ENCODE measurements at regions not wholly inside any gene's neighbourhood (a gene's known extent, or its start where the extent isn't known, plus 50 kb on each side); places are given as distances from the start of the nearest gene placed in this dataset.
"Not testable (repeated sequence)": the region's sequence is repeated elsewhere in the genome, so short reads cannot be mapped to it uniquely, and the experiment has no call there.

DNA sequence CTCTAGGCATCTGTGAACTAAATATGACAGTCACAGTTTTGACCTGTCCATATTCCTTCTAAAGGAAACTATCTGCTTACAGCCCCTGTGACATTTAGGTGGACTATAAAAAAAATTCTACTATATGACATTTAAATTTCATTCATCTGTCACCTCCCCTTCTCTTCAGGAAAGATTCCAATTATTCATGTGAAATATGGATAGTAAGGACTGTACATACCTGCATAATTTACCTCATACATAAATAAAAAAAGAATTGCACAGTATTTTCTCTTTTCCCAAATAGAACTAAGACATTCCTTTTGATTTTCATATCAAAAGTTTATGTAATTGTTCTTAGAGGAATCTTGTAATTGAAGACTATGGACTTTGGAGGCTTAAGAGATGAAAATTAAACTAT is 192.3 kb upstream of the GRIN3A start:
- Histone ChIP-seq H3K9ac (ENCODE audit: low read depth in 1 of 2, low read length in 2 of 2) (no peak overlapping the region), H3K4me3 (ENCODE audit: low read depth in 1 of 2, low read length in 2 of 2) (no peak overlapping the region), H3K9me3 (ENCODE audit: control insufficient read depth in 1 of 2, low read length in 2 of 2) (no peaks in the 10 kb centered on the region), H3K27me3 (ENCODE audit: control insufficient read depth in 1 of 2, insufficient read depth in 2 of 2, low read length in 2 of 2) (no peaks in the 10 kb centered on the region), H3K36me3 (ENCODE audit: control insufficient read depth in 1 of 2, insufficient read depth in 2 of 2, low read length in 2 of 2) (no peaks in the 10 kb centered on the region), H3K4me1 (ENCODE audit: control insufficient read depth in 1 of 2, insufficient read depth in 2 of 2, low read length in 2 of 2) (no peaks in the 10 kb centered on the region), H3K27ac (ENCODE audit: low read depth, low read length) (no peak overlapping the region)

- H3K36me3 ChIP-seq (ENCODE audit: control insufficient read depth in 1 of 2, insufficient read depth in 2 of 2, low read length in 2 of 2), result no peaks in the 10 kb centered on the region
- no peak overlapping the region for H3K27ac ChIP-seq (ENCODE audit: low read depth, low read length)
- H3K27me3 ChIP-seq (ENCODE audit: control insufficient read depth in 1 of 2, insufficient read depth in 2 of 2, low read length in 2 of 2), result no peaks in the 10 kb centered on the region
- H3K4me1 ChIP-seq (ENCODE audit: control insufficient read depth in 1 of 2, insufficient read depth in 2 of 2, low read length in 2 of 2), result no peaks in the 10 kb centered on the region
- H3K4me3 ChIP-seq (ENCODE audit: low read depth in 1 of 2, low read length in 2 of 2), result no peak overlapping the region
- no peaks in the 10 kb centered on the region for H3K9me3 ChIP-seq (ENCODE audit: control insufficient read depth in 1 of 2, low read length in 2 of 2)
- no peak overlapping the region for H3K9ac ChIP-seq (ENCODE audit: low read depth in 1 of 2, low read length in 2 of 2)
Observed at GRCh38 chr9:101925498-101925897, 187.1 kb upstream of the GRIN3A start.

- no peaks in the 10 kb centered on the region for H3K27me3 ChIP-seq (ENCODE audit: control insufficient read depth in 1 of 2, insufficient read depth in 2 of 2, low read length in 2 of 2)
- H3K9me3 ChIP-seq (ENCODE audit: control insufficient read depth in 1 of 2, low read length in 2 of 2), result no peaks in the 10 kb centered on the region
- H3K36me3 ChIP-seq (ENCODE audit: control insufficient read depth in 1 of 2, insufficient read depth in 2 of 2, low read length in 2 of 2), result no peaks in the 10 kb centered on the region
- H3K4me1 ChIP-seq (ENCODE audit: control insufficient read depth in 1 of 2, insufficient read depth in 2 of 2, low read length in 2 of 2), result no peaks in the 10 kb centered on the region
- no peak overlapping the region for H3K9ac ChIP-seq (ENCODE audit: low read depth in 1 of 2, low read length in 2 of 2)
- no peak overlapping the region for H3K27ac ChIP-seq (ENCODE audit: low read depth, low read length)
- H3K4me3 ChIP-seq (ENCODE audit: low read depth in 1 of 2, low read length in 2 of 2), result no peak overlapping the region
Observed at GRCh38 chr9:101923451-101923850, 185.0 kb upstream of the GRIN3A start.

GRCh38 chr9:101916948-101917347 is 178.5 kb upstream of the GRIN3A start:
- not testable (repeated sequence) for H3K9me3 ChIP-seq (ENCODE audit: control insufficient read depth in 1 of 2, low read length in 2 of 2); H3K27ac ChIP-seq (ENCODE audit: low read depth, low read length); H3K27me3 ChIP-seq (ENCODE audit: control insufficient read depth in 1 of 2, insufficient read depth in 2 of 2, low read length in 2 of 2); H3K36me3 ChIP-seq (ENCODE audit: control insufficient read depth in 1 of 2, insufficient read depth in 2 of 2, low read length in 2 of 2); H3K9ac ChIP-seq (ENCODE audit: low read depth in 1 of 2, low read length in 2 of 2); H3K4me1 ChIP-seq (ENCODE audit: control insufficient read depth in 1 of 2, insufficient read depth in 2 of 2, low read length in 2 of 2); H3K4me3 ChIP-seq (ENCODE audit: low read depth in 1 of 2, low read length in 2 of 2)

DNA sequence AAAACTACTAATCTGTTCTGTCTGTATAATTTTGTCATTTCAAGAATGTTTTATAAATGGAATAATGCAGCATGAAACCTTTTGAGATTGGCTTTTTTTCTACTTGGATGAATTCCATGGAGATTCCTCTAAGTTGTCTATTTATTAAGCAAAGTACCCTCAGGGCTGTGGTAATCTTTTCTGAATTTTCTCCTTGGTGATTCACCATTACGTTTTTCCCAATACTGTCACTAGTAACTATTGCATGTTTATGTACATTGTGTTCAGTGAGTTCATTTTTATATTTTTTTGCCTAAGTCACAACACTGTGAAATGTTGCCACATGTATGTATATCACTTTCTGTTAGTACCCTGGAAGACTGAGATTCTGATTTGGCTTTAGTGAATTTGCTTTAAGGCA is 177.0 kb upstream of the GRIN3A start:
- no peak overlapping the region for H3K27ac ChIP-seq (ENCODE audit: low read depth, low read length)
- H3K9ac ChIP-seq (ENCODE audit: low read depth in 1 of 2, low read length in 2 of 2), result no peak overlapping the region
- H3K4me3 ChIP-seq (ENCODE audit: low read depth in 1 of 2, low read length in 2 of 2), result no peak overlapping the region
- peaks cover 0 to 2% of the 10 kb centered on the region in 2 donors for H3K27me3 ChIP-seq (ENCODE audit: control insufficient read depth in 1 of 2, insufficient read depth in 2 of 2, low read length in 2 of 2)
- H3K4me1 ChIP-seq (ENCODE audit: control insufficient read depth in 1 of 2, insufficient read depth in 2 of 2, low read length in 2 of 2), result no peaks in the 10 kb centered on the region
- H3K36me3 ChIP-seq (ENCODE audit: control insufficient read depth in 1 of 2, insufficient read depth in 2 of 2, low read length in 2 of 2), result no peaks in the 10 kb centered on the region
- no peaks in the 10 kb centered on the region for H3K9me3 ChIP-seq (ENCODE audit: control insufficient read depth in 1 of 2, low read length in 2 of 2)

DNA sequence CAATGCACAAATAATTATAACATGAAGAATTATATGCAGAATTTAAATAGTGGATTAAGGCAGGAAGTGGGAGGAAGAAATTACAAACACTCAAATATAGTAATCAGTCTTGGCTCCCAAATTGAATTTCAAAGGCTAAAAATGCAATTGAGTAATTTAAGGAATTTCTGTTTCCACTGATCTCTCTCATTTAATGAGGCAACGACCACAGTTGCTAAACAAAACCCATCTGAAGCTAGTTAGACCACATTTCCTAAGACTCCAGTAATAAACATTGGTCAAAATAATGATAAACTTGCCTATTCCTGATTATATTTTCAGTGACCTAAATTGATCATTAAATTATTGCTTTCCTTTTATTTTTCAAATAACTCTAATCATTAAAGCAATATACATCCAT is 174.3 kb upstream of the GRIN3A start:
- Histone ChIP-seq H3K4me3 (ENCODE audit: low read depth in 1 of 2, low read length in 2 of 2) (no peak overlapping the region), H3K9me3 (ENCODE audit: control insufficient read depth in 1 of 2, low read length in 2 of 2) (no peaks in the 10 kb centered on the region), H3K4me1 (ENCODE audit: control insufficient read depth in 1 of 2, insufficient read depth in 2 of 2, low read length in 2 of 2) (no peaks in the 10 kb centered on the region)

DNA sequence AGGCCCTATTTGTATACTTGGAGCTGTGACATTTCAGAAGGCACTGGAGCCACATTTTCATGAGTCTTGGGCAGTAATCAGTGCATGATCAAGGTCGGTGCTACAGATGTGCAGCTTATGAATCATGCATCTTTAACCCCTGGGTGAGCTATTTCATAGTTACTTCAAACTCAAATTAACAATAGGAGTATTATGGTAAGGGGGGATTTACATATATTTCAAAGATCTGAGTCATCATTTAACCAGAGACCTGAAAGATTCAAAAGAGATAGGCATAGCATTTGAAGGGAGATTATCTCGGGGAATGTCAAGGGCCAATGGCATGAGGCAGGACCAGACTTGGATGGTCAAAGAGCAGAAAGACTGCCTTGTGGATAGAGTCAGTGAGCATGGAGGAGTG is 169.0 kb upstream of the GRIN3A start:
- H3K27ac ChIP-seq (ENCODE audit: low read depth, low read length), result no peak overlapping the region
- no peak overlapping the region for H3K9ac ChIP-seq (ENCODE audit: low read depth in 1 of 2, low read length in 2 of 2)
- no peaks in the 10 kb centered on the region for H3K27me3 ChIP-seq (ENCODE audit: control insufficient read depth in 1 of 2, insufficient read depth in 2 of 2, low read length in 2 of 2)
- H3K9me3 ChIP-seq (ENCODE audit: control insufficient read depth in 1 of 2, low read length in 2 of 2), result no peaks in the 10 kb centered on the region
- H3K4me3 ChIP-seq (ENCODE audit: low read depth in 1 of 2, low read length in 2 of 2), result no peak overlapping the region
- no peaks in the 10 kb centered on the region for H3K4me1 ChIP-seq (ENCODE audit: control insufficient read depth in 1 of 2, insufficient read depth in 2 of 2, low read length in 2 of 2)
- H3K36me3 ChIP-seq (ENCODE audit: control insufficient read depth in 1 of 2, insufficient read depth in 2 of 2, low read length in 2 of 2), result no peaks in the 10 kb centered on the region

More for the DNA sequence above, 174.3 kb upstream of the GRIN3A start:
- Histone ChIP-seq H3K27ac (ENCODE audit: low read depth, low read length) (no peak overlapping the region), H3K9ac (ENCODE audit: low read depth in 1 of 2, low read length in 2 of 2) (no peak overlapping the region), H3K27me3 (ENCODE audit: control insufficient read depth in 1 of 2, insufficient read depth in 2 of 2, low read length in 2 of 2) (peaks cover 0 to 2% of the 10 kb centered on the region in 2 donors), H3K36me3 (ENCODE audit: control insufficient read depth in 1 of 2, insufficient read depth in 2 of 2, low read length in 2 of 2) (no peaks in the 10 kb centered on the region)

DNA sequence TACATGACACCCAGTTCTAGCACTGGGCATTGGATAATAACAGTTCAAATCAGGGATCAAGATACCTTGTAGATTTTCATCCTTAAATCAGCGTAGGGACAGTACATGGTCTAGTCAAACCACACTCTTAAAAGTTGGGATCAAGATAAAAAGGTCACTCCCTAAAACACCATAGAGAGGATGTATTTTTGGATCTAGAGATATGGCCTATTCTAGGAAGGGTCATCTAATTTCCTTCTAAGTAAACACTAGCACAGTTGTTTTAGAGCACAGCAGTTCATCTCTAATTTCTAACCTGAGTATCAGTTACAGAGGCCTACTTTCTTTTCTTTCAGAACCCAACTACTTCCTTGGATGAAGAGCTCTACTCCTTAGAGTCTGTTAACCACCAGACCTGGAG is 166.4 kb upstream of the GRIN3A start:
- no peak overlapping the region for H3K4me3 ChIP-seq (ENCODE audit: low read depth in 1 of 2, low read length in 2 of 2)
- no peaks in the 10 kb centered on the region for H3K4me1 ChIP-seq (ENCODE audit: control insufficient read depth in 1 of 2, insufficient read depth in 2 of 2, low read length in 2 of 2)
- H3K27me3 ChIP-seq (ENCODE audit: control insufficient read depth in 1 of 2, insufficient read depth in 2 of 2, low read length in 2 of 2), result no peaks in the 10 kb centered on the region
- no peaks in the 10 kb centered on the region for H3K36me3 ChIP-seq (ENCODE audit: control insufficient read depth in 1 of 2, insufficient read depth in 2 of 2, low read length in 2 of 2)
- no peak overlapping the region for H3K27ac ChIP-seq (ENCODE audit: low read depth, low read length)
- H3K9me3 ChIP-seq (ENCODE audit: control insufficient read depth in 1 of 2, low read length in 2 of 2), result no peaks in the 10 kb centered on the region
- H3K9ac ChIP-seq (ENCODE audit: low read depth in 1 of 2, low read length in 2 of 2), result no peak overlapping the region

DNA sequence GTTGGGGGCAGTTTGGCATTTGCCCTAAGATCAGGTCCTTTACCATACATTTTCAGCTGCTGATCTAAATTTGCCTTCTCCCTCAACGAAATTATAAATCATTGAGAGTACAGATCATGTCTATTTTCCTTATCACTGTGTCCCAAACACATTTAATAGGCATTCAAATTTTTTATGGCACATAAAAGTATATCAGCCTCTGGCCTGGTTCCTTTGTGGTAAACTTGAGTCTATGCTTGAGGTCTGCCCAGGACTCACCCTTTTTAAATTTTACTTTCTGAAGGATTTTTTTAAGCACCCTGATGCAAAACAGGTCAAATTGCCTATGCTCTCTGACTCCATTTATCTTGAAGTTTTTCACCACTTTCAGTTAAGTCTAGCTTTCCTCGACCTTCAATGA is 163.6 kb upstream of the GRIN3A start:
- no peaks in the 10 kb centered on the region for H3K4me1 ChIP-seq (ENCODE audit: control insufficient read depth in 1 of 2, insufficient read depth in 2 of 2, low read length in 2 of 2)
- H3K4me3 ChIP-seq (ENCODE audit: low read depth in 1 of 2, low read length in 2 of 2), result no peak overlapping the region
- no peak overlapping the region for H3K9ac ChIP-seq (ENCODE audit: low read depth in 1 of 2, low read length in 2 of 2)
- no peak overlapping the region for H3K27ac ChIP-seq (ENCODE audit: low read depth, low read length)
- H3K9me3 ChIP-seq (ENCODE audit: control insufficient read depth in 1 of 2, low read length in 2 of 2), result no peaks in the 10 kb centered on the region
- H3K27me3 ChIP-seq (ENCODE audit: control insufficient read depth in 1 of 2, insufficient read depth in 2 of 2, low read length in 2 of 2), result no peaks in the 10 kb centered on the region
- H3K36me3 ChIP-seq (ENCODE audit: control insufficient read depth in 1 of 2, insufficient read depth in 2 of 2, low read length in 2 of 2), result no peaks in the 10 kb centered on the region

DNA sequence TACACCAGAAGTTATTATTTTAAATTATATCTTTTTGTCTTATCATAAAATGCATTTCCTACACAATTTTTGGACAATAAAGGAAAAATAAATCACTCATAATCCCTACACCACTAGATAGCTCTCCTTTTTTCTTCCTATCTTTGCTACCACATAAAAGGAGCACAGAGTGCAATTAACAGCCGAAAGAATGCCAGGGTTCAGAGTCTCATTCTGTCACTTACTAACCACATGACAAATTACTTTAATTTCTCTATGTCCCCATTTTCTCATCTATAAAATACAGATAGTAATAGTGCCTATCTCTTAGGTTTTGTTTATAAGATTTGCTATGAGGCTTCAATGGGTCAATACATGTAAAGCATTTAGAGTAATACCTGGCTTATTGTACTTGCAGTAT is 158.7 kb upstream of the GRIN3A start:
- no peaks in the 10 kb centered on the region for H3K9me3 ChIP-seq (ENCODE audit: control insufficient read depth in 1 of 2, low read length in 2 of 2)
- H3K36me3 ChIP-seq (ENCODE audit: control insufficient read depth in 1 of 2, insufficient read depth in 2 of 2, low read length in 2 of 2), result no peaks in the 10 kb centered on the region
- H3K27me3 ChIP-seq (ENCODE audit: control insufficient read depth in 1 of 2, insufficient read depth in 2 of 2, low read length in 2 of 2), result no peaks in the 10 kb centered on the region
- H3K4me1 ChIP-seq (ENCODE audit: control insufficient read depth in 1 of 2, insufficient read depth in 2 of 2, low read length in 2 of 2), result peaks cover 6 to 24% of the 10 kb centered on the region in 2 donors
- H3K27ac ChIP-seq (ENCODE audit: low read depth, low read length), result no peak overlapping the region
- H3K9ac ChIP-seq (ENCODE audit: low read depth in 1 of 2, low read length in 2 of 2), result no peak overlapping the region
- no peak overlapping the region for H3K4me3 ChIP-seq (ENCODE audit: low read depth in 1 of 2, low read length in 2 of 2)

Measured in duodenal mucosa (tissue), 2 donors.